ENCODE measurements at regions not wholly inside any gene's neighbourhood (a gene's known extent, or its start where the extent isn't known, plus 50 kb on each side); places are given as distances from the start of the nearest gene placed in this dataset.
A peak's percentile ranks its signal among the peaks of the same experiment; 100 is the strongest.

DNA sequence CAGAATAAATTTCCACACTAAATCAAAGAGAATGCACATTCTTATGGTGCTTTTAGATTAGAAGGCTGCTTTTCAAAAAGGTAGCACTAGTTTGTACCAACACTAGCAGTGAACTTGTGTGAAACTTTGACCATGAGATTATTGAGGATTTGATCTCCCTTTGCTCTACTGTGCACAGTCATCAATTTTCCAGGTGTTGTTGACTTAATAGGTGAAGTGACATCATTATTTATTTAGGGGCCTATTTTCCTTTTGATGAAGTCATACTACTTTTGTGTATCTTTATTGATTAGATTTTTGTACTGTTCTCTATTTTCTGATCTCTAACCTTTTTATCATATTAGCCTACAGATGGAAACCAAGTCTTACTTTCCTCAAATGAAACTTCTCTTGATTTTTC, 507.9 kb upstream of the LCORL start:
- H3K79me2 ChIP-seq (ENCODE audit: insufficient read depth, low read length), result no peaks in the 10 kb centered on the region
- no peak for DNase-seq (ENCODE audit: low spot score)
- no peak overlapping the region for H3K27ac ChIP-seq (ENCODE audit: extremely low read length, insufficient read depth, low read length)
- no peaks in the 10 kb centered on the region for H3K27me3 ChIP-seq (ENCODE audit: control insufficient read depth in 1 of 2, insufficient read depth in 2 of 2, low read length in 2 of 2)
- in situ Hi-C loops (cut with HindIII; ENCODE audit: extremely low pct_ligation_motif_present, low pct_unique_long_range_greater_than_20kb) (no loop called here), intact Hi-C loops (cut with micrococcal nuclease; ENCODE audit: unreplicated experiment) (no loop called here)
- no peaks in the 10 kb centered on the region for H4K20me1 ChIP-seq (ENCODE audit: insufficient read depth, low read length)
- no peak overlapping the region for H3K4me3 ChIP-seq (replicated peaks in 1 of 3; ENCODE audit: insufficient read depth in 1 of 3, low read depth in 2 of 3, low read length in 3 of 3)
- no TSS peak for BruUV-seq (replicated peaks)
- ATAC-seq, result no peak
- CTCF ChIA-PET (ENCODE audit: low intra/inter-chr PET ratio, low total read pairs), result no interaction called here
- H3K4me1 ChIP-seq (ENCODE audit: insufficient read depth, low read length), result no peaks in the 10 kb centered on the region
- TF ChIP-seq FOXC1 (CRISPR knock-in tag; IDR thresholded peaks at IDR 0.05; ENCODE audit: borderline replicate concordance) (no peak), MAFF (IDR thresholded peaks at IDR 0.05; ENCODE audit: low read depth, low read length) (peak; percentile 84), ATF7 (IDR thresholded peaks at IDR 0.05) (peak; percentile 73), ATF7 (CRISPR knock-in tag; IDR thresholded peaks at IDR 0.05) (no peak), FOXA1 (IDR thresholded peaks at IDR 0.05) (peak; percentile 35; the same call in 1 of the 2 replicates), FOXA1 (CRISPR knock-in tag; IDR thresholded peaks at IDR 0.05) (no peak), MAFK (conservative IDR thresholded peaks at IDR 0.05 in 1 of 2, IDR thresholded peaks at IDR 0.05 in 1 of 2; ENCODE audit: low read length in 2 of 2) (peak; percentile 86 to 89)
- FAIRE-seq, result no peak
- H3K9me3 ChIP-seq (ENCODE audit: low read length), result no peaks in the 10 kb centered on the region
- no peak overlapping the region for H2AFZ ChIP-seq (ENCODE audit: low read length)
- no peak overlapping the region for H3K4me2 ChIP-seq (ENCODE audit: low read depth, low read length)
- no peaks in the 10 kb centered on the region for H3K36me3 ChIP-seq (replicated peaks in 1 of 2; ENCODE audit: control insufficient read depth in 1 of 2, insufficient read depth in 2 of 2, low read length in 2 of 2)
- H3K9ac ChIP-seq (ENCODE audit: insufficient read depth, low read depth, low read length), result no peak overlapping the region
- POLR2A ChIA-PET, result no interaction called here

DNA sequence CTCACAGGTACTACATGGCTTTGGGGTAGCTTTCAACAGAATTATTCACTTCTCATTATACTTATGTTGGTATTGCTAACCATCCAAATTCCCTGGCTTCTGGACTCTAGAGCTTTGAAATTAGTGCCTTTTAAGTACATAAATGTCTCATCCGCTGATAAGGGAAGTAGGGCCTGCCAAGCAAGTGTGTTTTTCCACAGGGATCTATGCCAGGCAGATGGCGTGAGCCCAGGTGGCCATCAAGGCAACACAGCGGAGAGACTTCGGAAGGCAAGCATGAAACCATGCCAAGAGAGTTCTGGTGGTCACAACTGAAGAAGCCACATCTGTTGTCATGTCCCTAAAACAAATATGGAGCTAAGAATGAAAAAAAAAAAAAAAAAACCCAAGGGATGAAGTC, 503.1 kb upstream of the LCORL start:
- no peaks in the 10 kb centered on the region for H4K20me1 ChIP-seq (ENCODE audit: insufficient read depth, low read length)
- BruUV-seq (replicated peaks), result no TSS peak
- H3K79me2 ChIP-seq (ENCODE audit: insufficient read depth, low read length), result no peaks in the 10 kb centered on the region
- H3K4me1 ChIP-seq (ENCODE audit: insufficient read depth, low read length), result no peaks in the 10 kb centered on the region
- no peaks in the 10 kb centered on the region for H3K27me3 ChIP-seq (ENCODE audit: control insufficient read depth in 1 of 2, insufficient read depth in 2 of 2, low read length in 2 of 2)
- FAIRE-seq (no peak), DNase-seq (ENCODE audit: low spot score) (no peak), ATAC-seq (no peak)
- no peaks in the 10 kb centered on the region for H3K36me3 ChIP-seq (replicated peaks in 1 of 2; ENCODE audit: control insufficient read depth in 1 of 2, insufficient read depth in 2 of 2, low read length in 2 of 2)
- H3K27ac ChIP-seq (ENCODE audit: extremely low read length, insufficient read depth, low read length), result no peak overlapping the region
- CTCF ChIA-PET (ENCODE audit: low intra/inter-chr PET ratio, low total read pairs), result no interaction called here
- no peak overlapping the region for H3K4me3 ChIP-seq (replicated peaks in 1 of 3; ENCODE audit: insufficient read depth in 1 of 3, low read depth in 2 of 3, low read length in 3 of 3)
- H2AFZ ChIP-seq (ENCODE audit: low read length), result no peak overlapping the region
- H3K9me3 ChIP-seq (ENCODE audit: low read length), result no peaks in the 10 kb centered on the region
- TF ChIP-seq GABPA (IDR thresholded peaks at IDR 0.05; ENCODE audit: low read depth, low read length), result no peak
- TF ChIP-seq GABPA (CRISPR knock-in tag; IDR thresholded peaks at IDR 0.05; ENCODE audit: low read depth), result no peak
- no peak for TF ChIP-seq LCORL (IDR thresholded peaks at IDR 0.05)
- no peak for TF ChIP-seq LCORL (CRISPR knock-in tag; IDR thresholded peaks at IDR 0.05)
- intact Hi-C loops (cut with micrococcal nuclease; ENCODE audit: unreplicated experiment) (no loop called here), in situ Hi-C loops (cut with HindIII; ENCODE audit: extremely low pct_ligation_motif_present, low pct_unique_long_range_greater_than_20kb) (no loop called here)
- H3K4me2 ChIP-seq (ENCODE audit: low read depth, low read length), result no peak overlapping the region
- WGBS (ENCODE audit: low lambda C conversion rate), result 40% methylated on average over 4 of the region's 4 CpGs
- POLR2A ChIA-PET, result no interaction called here
- no peak overlapping the region for H3K9ac ChIP-seq (ENCODE audit: insufficient read depth, low read depth, low read length)

All from HepG2 (cell line).